Hepatocyte (in vitro differentiated cells): ENCODE measurements at regions not wholly inside any gene's neighbourhood (a gene's known extent, or its start where the extent isn't known, plus 50 kb on each side); places are given as distances from the start of the nearest gene placed in this dataset.
"Not testable (repeated sequence)": the region's sequence is repeated elsewhere in the genome, so short reads cannot be mapped to it uniquely, and the experiment has no call there.

Source experiments
- DNase-seq: peaks from one replicate; pipeline ENCODE4 v3.0.0-alpha.2; 2016; ENCODE audit warnings: low spot score
- H2AFZ ChIP-seq: fragments of 200-600 bp; sonication (generic); 2 replicates; pipeline ENCODE4 v1.6.0; 2016; ENCODE audit warnings: antibody characterized with exemption, mild to moderate bottlenecking
- H3K27ac ChIP-seq: fragments of 200-600 bp; sonication (generic); 2 replicates; pipeline ENCODE4 v1.5.1; 2016; ENCODE audit warnings: mild to moderate bottlenecking
- H3K27me3 ChIP-seq: fragments of 200-600 bp; sonication (generic); 2 replicates; pipeline ENCODE4 v1.6.1; 2016
- H3K36me3 ChIP-seq: fragments of 200-600 bp; sonication (generic); replicated peaks from 2 replicates; pipeline ENCODE4 v1.5.1; 2016; ENCODE audit warnings: low read depth; ENCODE audit not compliant: insufficient read depth
- H3K4me1 ChIP-seq: fragments of 200-600 bp; sonication (generic); 2 replicates; pipeline ENCODE4 v1.5.1; 2016; ENCODE audit warnings: mild to moderate bottlenecking, moderate library complexity; ENCODE audit not compliant: insufficient read depth
- H3K4me2 ChIP-seq: fragments of 200-600 bp; sonication (generic); 2 replicates; pipeline ENCODE4 v1.6.0; 2016
- H3K4me3 ChIP-seq: fragments of 200-600 bp; sonication (generic); 2 replicates; pipeline ENCODE4 v1.5.1; 2016; ENCODE audit warnings: mild to moderate bottlenecking
- H3K79me2 ChIP-seq: fragments of 200-600 bp; sonication (generic); 2 replicates; pipeline ENCODE4 v1.6.0; 2017; ENCODE audit warnings: mild to moderate bottlenecking
- H3K9me2 ChIP-seq: fragments of 200-600 bp; sonication (generic); replicated peaks from 2 replicates; pipeline ENCODE4 v1.6.0; 2017; ENCODE audit warnings: mild to moderate bottlenecking; ENCODE audit not compliant: insufficient read depth
- H3K9me3 ChIP-seq: fragments of 200-600 bp; sonication (generic); 2 replicates; pipeline ENCODE4 v1.5.1; 2016; ENCODE audit warnings: low read depth, mild to moderate bottlenecking
- H4K20me1 ChIP-seq: fragments of 200-600 bp; sonication (generic); 2 replicates; pipeline ENCODE4 v1.6.0; 2016; ENCODE audit warnings: mild to moderate bottlenecking; ENCODE audit not compliant: insufficient read depth, poor library complexity, severe bottlenecking
- CTCF ChIP-seq: fragments of 200-600 bp; sonication (generic); IDR thresholded peaks from 2 replicates; pipeline ENCODE4 v1.5.1; 2016; ENCODE audit warnings: antibody characterized with exemption, mild to moderate bottlenecking; ENCODE audit not compliant: poor library complexity
- EZH2 ChIP-seq: fragments of 200-600 bp; sonication (generic); IDR thresholded peaks from 2 replicates; pipeline ENCODE4 v1.6.1; 2016; ENCODE audit warnings: antibody characterized with exemption, mild to moderate bottlenecking, borderline replicate concordance
- EZH2phosphoT487 ChIP-seq: fragments of 200-600 bp; sonication (generic); IDR thresholded peaks from one replicate; pipeline ENCODE4 v1.6.1; 2018; ENCODE audit warnings: antibody characterized with exemption, mild to moderate bottlenecking, low read depth, moderate library complexity; ENCODE audit not compliant: unreplicated experiment, severe bottlenecking
- WGBS: methylation state at CpG from one replicate; pipeline ENCODE4 v1.1.6; 2016; ENCODE audit warnings: low lambda C conversion rate; ENCODE audit errors: missing lambda C conversion rate; 5-methylcytosine and 5-hydroxymethylcytosine counted together

DNA sequence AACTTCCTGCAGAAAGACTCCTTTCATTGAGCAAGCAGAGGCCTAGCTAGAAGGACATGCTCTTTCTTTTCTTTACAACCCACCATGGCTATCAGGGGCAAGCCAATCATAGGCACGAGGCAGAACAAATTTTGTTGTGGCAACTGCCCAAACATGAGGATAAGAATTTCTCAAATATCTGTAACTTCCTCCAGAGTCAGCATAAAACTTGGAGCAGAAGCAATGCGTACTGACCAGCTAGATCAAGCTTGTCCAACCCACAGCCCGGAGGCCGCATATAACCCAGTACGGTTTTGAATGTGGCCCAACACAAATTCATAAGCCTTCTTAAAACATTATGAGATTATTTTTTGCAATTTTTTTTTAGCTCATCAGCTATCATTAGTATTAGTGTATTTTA, 87.0 kb upstream of the SOX21 start:
- WGBS, result 86% methylated on average over 5 of the region's 5 CpGs
- no peak overlapping the region for H3K4me2 ChIP-seq

GRCh38 chr13:94798738-94799137, 86.4 kb upstream of the SOX21 start:
- H3K4me2 ChIP-seq, result no peak overlapping the region
- no peaks in the 10 kb centered on the region for H3K27me3 ChIP-seq
- no peaks in the 10 kb centered on the region for H4K20me1 ChIP-seq
- no peak for TF ChIP-seq CTCF
- no peak for TF ChIP-seq EZH2
- no peak for TF ChIP-seq EZH2phosphoT487
- no peak overlapping the region for H2AFZ ChIP-seq
- no peaks in the 10 kb centered on the region for H3K79me2 ChIP-seq
- no peaks in the 10 kb centered on the region for H3K9me2 ChIP-seq
- DNase-seq, result peak; percentile 13
- no peak overlapping the region for H3K4me3 ChIP-seq
- H3K27ac ChIP-seq, result no peak overlapping the region
- H3K4me1 ChIP-seq, result no peaks in the 10 kb centered on the region
- WGBS, result 55% methylated on average over 6 of the region's 6 CpGs
- no peaks in the 10 kb centered on the region for H3K9me3 ChIP-seq
- H3K36me3 ChIP-seq, result no peaks in the 10 kb centered on the region

More for the DNA sequence above, 87.0 kb upstream of the SOX21 start:
- no peaks in the 10 kb centered on the region for H3K9me3 ChIP-seq
- no peak overlapping the region for H2AFZ ChIP-seq
- no peaks in the 10 kb centered on the region for H3K79me2 ChIP-seq
- no peaks in the 10 kb centered on the region for H4K20me1 ChIP-seq
- no peak overlapping the region for H3K27ac ChIP-seq
- no peak for DNase-seq
- no peaks in the 10 kb centered on the region for H3K36me3 ChIP-seq
- no peaks in the 10 kb centered on the region for H3K9me2 ChIP-seq
- TF ChIP-seq EZH2phosphoT487, result no peak
- no peak for TF ChIP-seq CTCF
- TF ChIP-seq EZH2, result no peak
- no peaks in the 10 kb centered on the region for H3K4me1 ChIP-seq
- no peak overlapping the region for H3K4me3 ChIP-seq
- H3K27me3 ChIP-seq, result no peaks in the 10 kb centered on the region

GRCh38 chr13:94795292-94795691, 82.9 kb upstream of the SOX21 start:
- no peaks in the 10 kb centered on the region for H3K79me2 ChIP-seq
- H3K27ac ChIP-seq, result no peak overlapping the region
- no peaks in the 10 kb centered on the region for H3K27me3 ChIP-seq
- H3K4me2 ChIP-seq, result no peak overlapping the region
- H3K36me3 ChIP-seq, result no peaks in the 10 kb centered on the region
- no peaks in the 10 kb centered on the region for H4K20me1 ChIP-seq
- no peaks in the 10 kb centered on the region for H3K9me2 ChIP-seq
- whole genome bisulfite sequencing, result 71% methylated on average over 7 of the region's 7 CpGs
- no peak overlapping the region for H3K4me3 ChIP-seq
- no peak for DNase-seq
- TF ChIP-seq EZH2, result no peak
- no peak for TF ChIP-seq EZH2phosphoT487
- no peak for TF ChIP-seq CTCF
- H2AFZ ChIP-seq, result no peak overlapping the region
- no peaks in the 10 kb centered on the region for H3K4me1 ChIP-seq
- H3K9me3 ChIP-seq, result no peaks in the 10 kb centered on the region

- H2AFZ ChIP-seq, DNase-seq, H3K4me2 ChIP-seq, H4K20me1 ChIP-seq, H3K36me3 ChIP-seq, H3K4me1 ChIP-seq, H3K9me2 ChIP-seq, H3K79me2 ChIP-seq, H3K27me3 ChIP-seq, H3K4me3 ChIP-seq, H3K9me3 ChIP-seq, H3K27ac ChIP-seq: not testable (repeated sequence)
- 96% methylated on average over 2 of the region's 2 CpGs for WGBS
Observed at GRCh38 chr13:94786246-94786645, 73.9 kb upstream of the SOX21 start.
